Ishikawa (cell line): ENCODE measurements at regions not wholly inside any gene's neighbourhood (a gene's known extent, or its start where the extent isn't known, plus 50 kb on each side); places are given as distances from the start of the nearest gene placed in this dataset.

Experiments
- CEBPB ChIP-seq: IDR thresholded peaks from 2 replicates; pipeline ENCODE4 v1.6.1; 2012
- CREB1 ChIP-seq: IDR thresholded peaks from 2 replicates; pipeline ENCODE4 v1.6.1; 2012; ENCODE audit warnings: low read depth
- EGR1 ChIP-seq: IDR thresholded peaks from 2 replicates; pipeline ENCODE4 v1.6.1; 2012
- EP300 ChIP-seq: IDR thresholded peaks from 2 replicates; pipeline ENCODE4 v1.6.1; 2012; ENCODE audit warnings: borderline replicate concordance
- FOXM1 ChIP-seq: IDR thresholded peaks from 2 replicates; pipeline ENCODE4 v1.6.1; 2012; ENCODE audit warnings: low read depth, borderline replicate concordance
- MAX ChIP-seq: IDR thresholded peaks from 2 replicates; pipeline ENCODE4 v1.6.1; 2012
- NFIC ChIP-seq: IDR thresholded peaks from 2 replicates; pipeline ENCODE4 v1.6.1; 2012
- RAD21 ChIP-seq: IDR thresholded peaks from 2 replicates; pipeline ENCODE4 v1.6.1; 2012; ENCODE audit warnings: low read depth
- TAF1 ChIP-seq: IDR thresholded peaks from 2 replicates; pipeline ENCODE4 v1.6.1; 2012; ENCODE audit warnings: low read depth, mild to moderate bottlenecking
- TCF12 ChIP-seq: IDR thresholded peaks from 2 replicates; pipeline ENCODE4 v1.6.1; 2012; ENCODE audit warnings: low read depth
- YY1 ChIP-seq: IDR thresholded peaks from 2 replicates; pipeline ENCODE4 v1.6.1; 2012; ENCODE audit warnings: low read depth
- ZBTB7A ChIP-seq: IDR thresholded peaks from 2 replicates; pipeline ENCODE4 v1.6.1; 2012; ENCODE audit warnings: low read depth
- TF ChIP-seq, protein P1 (sequence below): IDR thresholded peaks from 2 replicates; pipeline ENCODE4 v1.6.1; 2012; ENCODE audit warnings: low read depth, mild to moderate bottlenecking
- TF ChIP-seq, protein P2 (sequence below): IDR thresholded peaks from 2 replicates; pipeline ENCODE4 v1.6.1; 2012

DNA sequence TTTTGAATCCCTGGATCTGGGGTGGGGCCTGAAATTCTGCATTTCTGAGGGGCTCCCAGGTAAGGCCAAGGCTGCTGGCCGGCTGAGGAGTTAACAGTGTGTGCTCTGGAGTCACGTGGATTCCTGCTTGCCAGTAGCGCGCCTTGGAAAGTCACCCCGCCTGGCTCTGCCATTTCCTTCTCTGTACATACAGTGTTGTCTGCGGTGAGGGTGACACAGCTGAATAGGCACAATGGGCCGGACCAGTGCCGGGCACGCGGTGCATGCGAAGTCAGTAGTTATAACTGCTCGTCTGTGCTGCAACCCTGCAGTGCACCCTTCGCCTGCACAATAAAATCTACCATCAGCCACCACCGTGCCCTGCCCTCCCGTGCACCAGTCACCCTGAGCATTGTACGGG, 68.0 kb upstream of the EEPD1 start:
- TF ChIP-seq EP300 (no peak), CREB1 (no peak), TCF12 (no peak), EGR1 (no peak), YY1 (no peak), MAX (no peak), TAF1 (no peak), FOXM1 (no peak), NFIC (no peak), CEBPB (no peak), RAD21 (no peak), ZBTB7A (no peak)
- TF ChIP-seq, protein P1, sequence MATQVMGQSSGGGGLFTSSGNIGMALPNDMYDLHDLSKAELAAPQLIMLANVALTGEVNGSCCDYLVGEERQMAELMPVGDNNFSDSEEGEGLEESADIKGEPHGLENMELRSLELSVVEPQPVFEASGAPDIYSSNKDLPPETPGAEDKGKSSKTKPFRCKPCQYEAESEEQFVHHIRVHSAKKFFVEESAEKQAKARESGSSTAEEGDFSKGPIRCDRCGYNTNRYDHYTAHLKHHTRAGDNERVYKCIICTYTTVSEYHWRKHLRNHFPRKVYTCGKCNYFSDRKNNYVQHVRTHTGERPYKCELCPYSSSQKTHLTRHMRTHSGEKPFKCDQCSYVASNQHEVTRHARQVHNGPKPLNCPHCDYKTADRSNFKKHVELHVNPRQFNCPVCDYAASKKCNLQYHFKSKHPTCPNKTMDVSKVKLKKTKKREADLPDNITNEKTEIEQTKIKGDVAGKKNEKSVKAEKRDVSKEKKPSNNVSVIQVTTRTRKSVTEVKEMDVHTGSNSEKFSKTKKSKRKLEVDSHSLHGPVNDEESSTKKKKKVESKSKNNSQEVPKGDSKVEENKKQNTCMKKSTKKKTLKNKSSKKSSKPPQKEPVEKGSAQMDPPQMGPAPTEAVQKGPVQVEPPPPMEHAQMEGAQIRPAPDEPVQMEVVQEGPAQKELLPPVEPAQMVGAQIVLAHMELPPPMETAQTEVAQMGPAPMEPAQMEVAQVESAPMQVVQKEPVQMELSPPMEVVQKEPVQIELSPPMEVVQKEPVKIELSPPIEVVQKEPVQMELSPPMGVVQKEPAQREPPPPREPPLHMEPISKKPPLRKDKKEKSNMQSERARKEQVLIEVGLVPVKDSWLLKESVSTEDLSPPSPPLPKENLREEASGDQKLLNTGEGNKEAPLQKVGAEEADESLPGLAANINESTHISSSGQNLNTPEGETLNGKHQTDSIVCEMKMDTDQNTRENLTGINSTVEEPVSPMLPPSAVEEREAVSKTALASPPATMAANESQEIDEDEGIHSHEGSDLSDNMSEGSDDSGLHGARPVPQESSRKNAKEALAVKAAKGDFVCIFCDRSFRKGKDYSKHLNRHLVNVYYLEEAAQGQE, result no peak
- TF ChIP-seq, protein P2, sequence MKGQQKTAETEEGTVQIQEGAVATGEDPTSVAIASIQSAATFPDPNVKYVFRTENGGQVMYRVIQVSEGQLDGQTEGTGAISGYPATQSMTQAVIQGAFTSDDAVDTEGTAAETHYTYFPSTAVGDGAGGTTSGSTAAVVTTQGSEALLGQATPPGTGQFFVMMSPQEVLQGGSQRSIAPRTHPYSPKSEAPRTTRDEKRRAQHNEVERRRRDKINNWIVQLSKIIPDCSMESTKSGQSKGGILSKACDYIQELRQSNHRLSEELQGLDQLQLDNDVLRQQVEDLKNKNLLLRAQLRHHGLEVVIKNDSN, result no peak
